GM21423 (cell line): ENCODE measurements at regions not wholly inside any gene's neighbourhood (a gene's known extent, or its start where the extent isn't known, plus 50 kb on each side); places are given as distances from the start of the nearest gene placed in this dataset.
"Not testable (repeated sequence)": the region's sequence is repeated elsewhere in the genome, so short reads cannot be mapped to it uniquely, and the experiment has no call there.

ENCODE experiments used
- ATAC-seq: cut with Tn5 transposase; IDR thresholded peaks from one replicate; pipeline ENCODE4 v1.9.1; 2021; ENCODE audit warnings: mild to moderate bottlenecking, moderate library complexity; ENCODE audit not compliant: unreplicated experiment

DNA sequence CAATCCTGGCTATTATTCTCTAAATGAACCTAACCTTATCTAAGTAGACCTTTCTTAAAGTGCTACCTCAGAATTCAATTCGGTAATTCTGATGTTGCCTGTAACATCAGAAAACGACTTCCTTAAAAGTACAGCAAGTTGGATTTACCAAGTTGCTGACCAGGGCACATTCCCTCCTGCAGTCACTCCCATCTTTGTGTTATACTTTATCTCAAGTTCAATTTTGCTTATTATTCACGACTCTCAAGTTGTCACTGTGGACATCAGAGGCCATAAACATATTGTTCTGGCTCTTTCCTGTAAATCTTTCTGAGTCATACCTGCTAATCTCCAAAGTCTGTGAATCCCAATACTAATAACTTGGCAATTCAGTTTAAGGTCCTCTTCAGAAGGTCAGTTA lies 64.6 kb upstream of the ZSCAN2 start:
- not testable (repeated sequence) for ATAC-seq

DNA sequence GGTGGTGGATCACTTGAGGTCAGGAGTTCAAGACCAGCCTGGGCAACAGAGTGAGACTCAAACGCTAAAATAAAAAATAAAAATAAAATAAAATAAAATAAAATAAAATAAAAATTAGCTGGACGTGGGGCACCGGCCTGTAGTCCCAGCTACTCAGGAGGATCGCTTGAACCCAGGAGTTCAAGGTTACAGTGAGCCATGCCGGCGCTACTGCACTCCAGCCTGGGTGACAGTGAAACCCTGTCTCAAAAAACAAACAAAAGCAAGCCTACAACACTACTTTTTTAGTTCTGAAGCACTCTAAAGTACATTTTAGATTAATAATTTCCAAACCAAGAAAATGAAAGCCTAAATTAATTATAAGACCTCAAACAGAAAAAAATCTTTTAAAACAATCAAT lies 56.2 kb upstream of the ZSCAN2 start:
- ATAC-seq: not testable (repeated sequence)

DNA sequence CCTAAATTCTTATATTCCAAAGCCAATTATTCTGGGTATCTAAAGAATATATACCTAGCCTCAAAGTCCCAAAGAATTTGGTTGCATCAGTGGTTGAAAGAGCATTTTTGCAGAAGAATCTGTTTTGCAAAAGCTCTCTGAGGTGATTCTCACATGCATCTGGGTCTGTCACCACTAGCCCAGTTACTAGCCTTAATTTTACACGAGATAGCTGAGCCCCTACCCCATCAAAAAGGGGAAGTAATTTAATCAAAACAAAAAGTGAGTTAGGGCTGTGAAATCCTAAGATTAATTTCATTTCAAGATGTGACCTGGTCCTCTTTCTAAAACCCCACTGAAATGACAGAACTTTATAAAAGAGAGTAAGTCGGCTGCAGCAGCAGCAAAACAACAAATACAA lies 53.7 kb upstream of the ZSCAN2 start:
- ATAC-seq: not testable (repeated sequence)

DNA sequence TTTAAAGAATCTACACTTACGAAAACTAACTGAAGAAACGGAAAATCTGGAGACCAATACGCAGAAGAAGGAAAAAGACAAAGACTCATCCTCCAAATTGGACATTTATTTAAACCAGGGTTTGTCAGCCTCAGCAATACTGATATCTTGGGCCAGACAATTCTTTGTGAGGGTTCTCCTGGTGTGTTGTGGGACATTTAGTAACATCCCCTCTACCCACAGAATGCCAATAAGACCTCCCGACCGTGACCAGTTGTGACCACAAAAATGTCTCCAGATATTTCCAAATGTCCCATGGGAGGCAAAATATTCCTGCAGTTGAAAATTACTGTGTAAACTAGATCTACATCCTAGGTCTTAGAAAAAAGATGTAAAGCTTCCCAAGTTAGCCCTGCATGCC lies 50.3 kb upstream of the ZSCAN2 start:
- ATAC-seq: not testable (repeated sequence)
